Muscle of back (tissue), 3 donors: ENCODE measurements at regions not wholly inside any gene's neighbourhood (a gene's known extent, or its start where the extent isn't known, plus 50 kb on each side); places are given as distances from the start of the nearest gene placed in this dataset.
"Not testable (repeated sequence)": the region's sequence is repeated elsewhere in the genome, so short reads cannot be mapped to it uniquely, and the experiment has no call there.

Experiments
- DNase-seq, 3 donors: peaks; one replicate each; pipeline versions ENCODE4 v3.0.0 to v3.0.0-alpha.2; 2013

GRCh38 chr14:105581551-105582341 lies 55.4 kb downstream of the TMEM121 start:
- no peak for DNase-seq

GRCh38 chr14:105582639-105583038 lies 56.3 kb downstream of the TMEM121 start:
- DNase-seq, result peak in 1 of 3 donors; percentile 0

GRCh38 chr14:105583914-105584313 lies 57.5 kb downstream of the TMEM121 start:
- not testable (repeated sequence) for DNase-seq

- DNase-seq, result not testable (repeated sequence)
Observed at GRCh38 chr14:105585290-105585689, 58.9 kb downstream of the TMEM121 start.

GRCh38 chr14:105585722-105586121 lies 59.3 kb downstream of the TMEM121 start:
- DNase-seq, result not testable (repeated sequence)

GRCh38 chr14:105586144-105586872 lies 59.9 kb downstream of the TMEM121 start:
- not testable (repeated sequence) for DNase-seq

GRCh38 chr14:105587034-105587433 lies 60.7 kb downstream of the TMEM121 start:
- DNase-seq, result not testable (repeated sequence)

- DNase-seq, result not testable (repeated sequence)
Observed at GRCh38 chr14:105587482-105588235, 61.3 kb downstream of the TMEM121 start.

- no peak for DNase-seq
Observed at GRCh38 chr14:105588236-105588860, 62.0 kb downstream of the TMEM121 start.

GRCh38 chr14:105589161-105589925 lies 63.0 kb downstream of the TMEM121 start:
- DNase-seq, result no peak

- DNase-seq, result not testable (repeated sequence)
Observed at GRCh38 chr14:105589926-105590185, 63.5 kb downstream of the TMEM121 start.

GRCh38 chr14:105591052-105591451 lies 64.7 kb downstream of the TMEM121 start:
- DNase-seq, result no peak

GRCh38 chr14:105591792-105592341 lies 65.5 kb downstream of the TMEM121 start:
- DNase-seq, result not testable (repeated sequence)

GRCh38 chr14:105592646-105593045 lies 66.3 kb downstream of the TMEM121 start:
- DNase-seq, result not testable (repeated sequence)

GRCh38 chr14:105595346-105595745 lies 69.0 kb downstream of the TMEM121 start:
- DNase-seq, result not testable (repeated sequence)

- DNase-seq, result not testable (repeated sequence)
Observed at GRCh38 chr14:105596374-105596773, 70.0 kb downstream of the TMEM121 start.

GRCh38 chr14:105598040-105598763 lies 71.8 kb downstream of the TMEM121 start:
- not testable (repeated sequence) for DNase-seq

- not testable (repeated sequence) for DNase-seq
Observed at GRCh38 chr14:105598925-105599586, 72.7 kb downstream of the TMEM121 start.

- not testable (repeated sequence) for DNase-seq
Observed at GRCh38 chr14:105600195-105600938, 74.0 kb downstream of the TMEM121 start.
